NCI-H748 (cell line): ENCODE measurements at regions not wholly inside any gene's neighbourhood (a gene's known extent, or its start where the extent isn't known, plus 50 kb on each side); places are given as distances from the start of the nearest gene placed in this dataset.

Experiments used
- DNase-seq: peaks from one replicate; lab custom pipeline; 2025; ENCODE audit not compliant: unreplicated experiment; lab: John Stamatoyannopoulos, UW

DNA sequence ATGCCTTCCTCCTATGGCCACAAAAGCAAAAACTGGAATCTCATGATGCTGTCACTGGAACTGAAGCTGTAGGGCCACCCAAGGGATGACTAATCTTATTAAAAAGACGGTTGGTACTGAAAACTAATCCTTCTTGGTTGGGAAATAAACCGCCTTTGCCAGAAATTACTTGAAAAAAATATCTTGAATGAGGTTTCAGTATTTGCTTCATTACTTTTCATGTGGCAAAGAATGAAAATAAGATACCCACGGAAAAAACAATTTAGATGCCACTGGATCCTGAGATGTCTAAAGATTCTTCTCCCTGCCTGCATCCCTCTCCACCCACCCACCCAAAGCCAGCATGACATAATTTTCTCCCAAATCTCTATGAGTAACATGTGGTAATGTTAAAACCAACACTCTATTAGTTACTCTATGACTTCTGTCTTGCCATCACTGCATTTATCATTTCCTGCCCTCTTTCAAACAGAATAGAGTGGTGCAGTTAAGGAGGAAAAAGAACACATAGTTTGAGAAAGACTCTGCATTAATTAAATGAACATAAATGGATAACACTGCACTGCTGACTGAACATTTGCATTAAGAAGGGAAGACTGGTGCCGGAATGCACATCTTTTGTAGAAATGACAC lies 111.8 kb upstream of the DPH6 start:
- no peak for DNase-seq

DNA sequence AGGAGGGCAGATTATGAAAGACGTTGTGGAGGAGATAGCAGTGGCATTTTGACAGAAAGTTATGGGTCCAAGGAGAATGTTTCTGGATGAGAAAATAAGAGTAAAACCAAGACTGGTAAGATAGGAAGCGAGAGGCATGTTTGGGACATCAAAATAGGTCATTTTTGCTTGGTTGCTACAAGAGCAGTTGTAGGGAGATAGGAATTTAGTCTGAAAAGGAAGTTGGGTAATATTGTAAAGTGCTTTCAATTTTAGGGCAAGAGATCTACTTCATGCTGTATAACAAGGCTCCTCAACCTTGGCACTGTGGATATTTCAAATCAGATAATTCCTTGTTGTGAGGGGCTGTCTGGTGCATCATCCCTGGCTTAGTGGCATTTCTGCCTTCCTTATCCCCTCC lies 118.0 kb upstream of the DPH6 start:
- no peak for DNase-seq

DNA sequence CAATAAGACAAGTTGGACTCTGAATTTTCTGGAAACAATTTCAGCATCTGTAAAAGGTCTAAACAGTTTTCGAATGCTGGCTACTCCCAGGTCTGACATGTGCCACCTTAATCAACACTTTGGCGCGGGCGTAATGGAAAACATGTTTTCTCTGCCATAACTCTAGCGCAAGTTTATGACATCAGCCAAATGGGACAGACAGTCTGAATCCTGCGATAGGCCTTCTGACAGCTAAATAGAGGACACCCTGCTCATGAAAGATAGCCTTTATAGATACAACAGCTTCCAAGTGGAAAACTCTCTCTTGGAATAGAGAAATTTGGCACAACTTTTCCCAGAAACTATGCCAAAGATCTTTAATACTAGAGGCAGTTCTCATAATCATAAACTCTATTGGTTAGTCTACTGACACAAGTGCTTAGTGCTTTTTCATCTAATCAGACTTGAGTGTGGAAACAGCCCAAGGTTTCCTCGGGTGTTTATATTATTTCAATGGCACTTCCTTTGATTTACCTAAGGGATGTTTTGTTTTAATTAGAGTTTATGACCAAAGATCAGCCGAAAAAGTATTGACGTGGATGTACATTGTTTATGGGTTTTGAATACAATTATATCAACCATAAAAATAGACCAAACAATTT lies 120.1 kb upstream of the DPH6 start:
- DNase-seq = no peak

DNA sequence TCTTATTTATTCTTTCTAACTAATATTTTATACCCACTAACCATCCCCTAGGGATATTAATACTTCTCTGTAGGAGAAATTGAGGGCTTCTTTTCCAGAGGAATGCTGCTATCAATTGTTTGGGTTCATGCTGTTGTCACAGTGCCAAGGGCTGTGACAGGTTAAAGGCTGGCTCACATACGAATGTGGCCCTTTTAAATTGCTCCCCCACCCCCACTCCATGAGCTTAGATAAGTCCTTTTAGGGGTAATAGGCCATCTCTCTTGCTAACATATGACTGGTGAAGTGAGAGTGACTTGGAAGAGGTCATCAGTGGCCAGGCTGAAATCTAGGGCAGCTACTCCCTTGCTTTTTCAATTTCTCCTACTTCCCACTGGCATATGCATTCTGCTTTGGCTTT lies 121.9 kb upstream of the DPH6 start:
- no peak for DNase-seq

DNA sequence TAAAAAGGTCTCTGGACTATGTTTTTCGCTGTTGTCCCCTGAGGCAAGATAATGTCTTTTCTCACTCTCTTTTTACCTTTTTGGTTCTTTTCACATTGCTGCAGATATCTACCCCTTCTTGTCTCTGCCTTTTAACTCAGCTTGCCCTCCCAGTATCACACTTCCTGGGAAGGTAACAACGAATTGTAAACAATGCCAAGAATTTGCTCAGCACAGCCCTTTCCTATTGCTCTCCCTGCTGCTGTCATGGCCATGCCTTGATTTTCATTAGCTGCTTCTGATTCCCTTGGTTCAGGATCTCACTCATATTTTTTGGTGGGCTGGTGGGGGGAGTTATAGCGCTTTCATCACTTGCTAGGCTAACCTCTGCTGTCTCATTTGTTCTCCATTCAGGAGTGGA lies 123.1 kb upstream of the DPH6 start:
- DNase-seq = no peak

DNA sequence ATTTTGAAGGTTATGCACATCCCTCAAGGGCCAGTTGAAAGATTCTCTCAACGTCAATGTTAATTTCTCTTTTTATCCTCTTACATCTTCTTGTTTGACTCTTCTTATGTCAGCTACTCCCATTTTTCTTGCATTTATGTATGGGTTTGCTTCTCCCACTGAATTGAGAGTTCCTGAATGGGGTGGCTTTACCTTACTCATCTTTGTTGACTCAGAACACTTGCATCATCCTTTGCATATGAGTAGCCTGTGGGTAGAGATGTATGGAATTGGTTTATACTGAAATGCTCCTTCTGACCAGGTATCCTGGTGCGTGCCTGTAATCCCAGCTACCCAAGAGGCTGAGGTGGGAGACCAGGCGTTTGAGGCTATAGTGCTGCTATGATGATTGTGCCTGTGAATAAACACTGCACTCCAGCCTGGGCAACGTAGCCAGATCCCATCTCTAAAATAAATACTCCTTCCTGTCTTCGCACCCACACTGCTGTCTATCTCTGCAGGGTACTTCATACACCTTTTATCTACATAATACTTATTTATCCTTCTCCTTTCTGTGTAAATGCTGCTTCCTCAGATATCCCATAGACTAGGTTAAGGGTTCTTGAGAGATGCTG lies 123.6 kb upstream of the DPH6 start:
- no peak for DNase-seq

DNA sequence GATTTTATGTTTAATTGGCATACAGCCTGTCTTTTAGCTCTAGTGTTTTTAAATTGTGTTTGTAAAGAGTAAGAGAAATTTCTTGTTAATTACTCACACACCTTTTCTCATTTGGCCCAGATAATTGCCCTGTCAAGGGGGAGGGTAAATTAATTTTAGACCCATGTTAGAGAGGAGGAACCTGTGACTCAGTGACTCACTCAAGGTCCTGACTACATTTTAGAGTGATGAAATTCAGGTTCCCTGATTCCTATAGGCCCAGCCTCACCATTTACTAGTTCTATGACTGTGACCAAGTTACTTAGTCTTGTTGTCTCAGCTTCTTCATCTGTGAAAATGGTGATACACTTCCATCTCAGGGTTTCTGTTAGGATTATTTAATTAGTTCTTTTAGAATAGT lies 125.2 kb upstream of the DPH6 start:
- DNase-seq = no peak

DNA sequence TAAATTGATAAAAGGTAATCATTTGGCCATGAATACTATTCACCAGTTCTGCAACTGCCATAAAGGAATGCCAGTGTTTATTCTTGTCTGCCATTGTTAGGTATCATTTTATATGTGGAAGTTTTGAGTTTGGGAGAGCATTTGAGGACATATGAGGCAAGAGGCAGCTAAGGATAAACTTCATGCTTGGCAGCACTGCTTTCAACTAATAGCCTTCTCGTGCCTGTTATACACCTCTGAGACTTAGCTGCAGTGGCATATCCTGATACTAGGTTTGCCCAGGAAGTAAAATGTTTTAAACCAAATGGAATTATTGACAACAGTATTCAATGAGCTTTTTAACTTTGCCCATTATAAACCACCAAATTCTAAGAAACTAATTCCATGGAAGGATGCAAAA lies 126.0 kb upstream of the DPH6 start:
- DNase-seq = no peak

DNA sequence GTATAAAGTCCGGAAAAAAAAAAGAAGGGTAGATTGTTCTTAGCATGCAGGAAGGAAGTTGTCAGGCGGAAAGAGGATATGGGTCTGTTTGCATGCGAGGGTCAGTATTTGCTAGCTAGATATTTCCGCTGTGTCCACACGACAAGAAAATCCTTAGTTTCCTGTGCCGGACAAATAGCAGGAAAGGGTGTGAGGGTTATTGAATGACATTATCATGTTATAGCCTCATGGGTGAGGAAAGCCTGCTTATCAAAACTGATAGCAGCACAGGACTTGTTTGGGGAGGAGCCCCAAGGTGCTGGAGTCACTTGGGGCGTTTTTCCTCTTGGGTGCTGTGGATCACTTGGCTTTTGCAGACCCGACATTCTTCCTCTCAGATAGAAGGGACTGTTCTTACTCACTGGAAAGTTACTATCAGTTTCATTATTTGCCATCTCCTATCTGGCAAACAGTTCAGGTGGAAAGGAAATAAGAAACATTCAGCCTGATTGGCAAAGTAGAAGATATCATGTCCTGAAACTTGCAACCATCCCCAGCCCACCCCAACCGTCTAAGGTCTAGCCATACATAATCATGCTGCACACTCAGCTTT lies 127.2 kb upstream of the DPH6 start:
- no peak for DNase-seq

DNA sequence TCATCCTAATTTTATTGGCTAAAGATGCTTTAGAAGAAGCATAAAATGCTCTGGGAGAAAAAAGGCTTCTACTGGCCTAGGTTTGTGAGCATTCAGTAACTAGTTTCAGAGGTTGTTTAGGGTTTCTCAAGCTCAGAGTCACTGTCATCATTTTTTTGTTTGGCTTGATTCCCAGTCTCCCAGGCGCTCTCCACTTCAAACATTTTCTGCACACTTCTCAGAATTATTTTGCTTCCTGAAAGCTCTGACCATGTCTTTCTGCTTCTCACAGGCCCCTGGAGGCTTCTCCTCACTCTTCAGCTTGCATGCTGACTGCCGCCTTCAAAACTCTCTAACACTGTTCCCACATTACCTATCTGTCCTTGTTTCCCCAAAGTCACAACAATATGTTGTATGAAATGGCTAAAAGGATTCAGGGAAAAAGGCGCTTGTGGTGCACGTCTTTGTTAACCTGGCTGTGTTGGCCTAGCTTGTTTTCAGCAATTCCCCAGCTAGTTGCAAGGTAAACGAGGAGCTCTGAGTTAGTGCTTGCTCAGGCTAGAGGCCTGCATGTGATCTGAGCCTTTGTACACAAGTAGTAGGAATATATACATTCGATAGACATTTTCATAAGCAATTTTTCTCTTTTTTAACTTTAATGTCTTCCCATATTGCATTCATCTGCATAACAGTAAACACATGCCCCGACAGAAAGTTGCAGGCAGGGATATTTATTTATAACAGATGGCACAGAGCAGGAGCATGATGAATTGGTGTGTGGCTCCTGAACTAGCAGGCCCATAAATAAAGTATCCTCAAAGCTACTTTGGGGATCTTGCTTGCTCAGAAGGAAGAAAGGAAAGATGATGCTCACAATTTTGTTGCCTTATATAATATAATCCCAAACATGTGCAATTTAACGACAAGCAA lies 129.2 kb upstream of the DPH6 start:
- DNase-seq = no peak

DNA sequence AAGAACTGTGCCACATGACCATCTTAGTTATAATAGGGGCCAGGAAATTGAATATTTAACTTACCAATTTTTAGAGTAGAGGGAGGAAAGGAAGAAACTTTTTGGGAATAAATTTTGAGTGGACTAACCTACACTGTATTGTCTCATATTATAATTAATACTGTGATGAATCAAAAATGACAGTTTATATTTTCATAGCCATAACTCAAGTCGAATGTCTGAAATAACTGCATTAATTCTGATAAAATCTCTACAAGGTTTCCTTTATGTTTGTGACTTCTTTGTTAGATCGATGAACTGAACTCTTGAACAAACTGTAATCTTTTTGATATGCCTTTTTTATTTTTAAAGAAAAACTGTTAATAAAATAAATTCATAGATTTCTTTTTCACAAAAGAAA lies 132.8 kb upstream of the DPH6 start:
- no peak for DNase-seq

DNA sequence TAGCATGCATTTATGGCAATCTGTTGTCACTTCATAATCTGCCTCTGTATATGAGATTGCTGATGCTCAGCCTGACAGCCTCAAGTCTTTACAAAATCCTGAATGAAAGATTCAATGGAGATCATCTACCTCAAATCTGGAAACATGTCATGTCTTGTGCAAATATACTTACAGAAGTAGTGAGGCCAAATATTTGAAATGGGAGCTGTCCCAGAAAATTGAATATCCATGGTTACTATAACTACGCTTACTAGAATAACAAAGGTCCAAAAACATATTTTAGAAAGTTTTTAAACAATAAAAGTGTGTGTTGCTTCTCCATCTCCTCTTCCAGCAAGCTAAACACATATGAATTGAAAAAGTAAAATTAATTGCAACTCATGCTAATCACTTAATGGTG lies 133.2 kb upstream of the DPH6 start:
- DNase-seq = no peak

DNA sequence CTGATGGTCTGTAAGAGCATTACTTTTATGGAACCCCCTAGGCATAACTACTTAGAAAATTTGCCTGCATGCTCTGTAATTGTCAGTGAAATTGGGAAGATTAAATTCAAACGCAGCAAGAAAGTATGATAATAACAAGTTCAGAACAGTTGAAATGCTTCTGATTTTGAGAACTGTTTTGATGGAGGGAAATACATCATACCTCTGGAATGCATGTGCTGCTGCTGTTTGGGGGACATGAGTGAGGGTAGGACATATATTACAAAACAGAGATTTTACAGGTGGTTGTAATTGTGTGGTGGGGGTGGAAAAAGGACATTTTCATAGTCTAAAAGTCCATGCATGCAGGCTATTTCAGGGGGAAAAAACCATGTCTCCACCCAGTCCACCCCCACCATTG lies 135.0 kb upstream of the DPH6 start:
- DNase-seq = no peak

DNA sequence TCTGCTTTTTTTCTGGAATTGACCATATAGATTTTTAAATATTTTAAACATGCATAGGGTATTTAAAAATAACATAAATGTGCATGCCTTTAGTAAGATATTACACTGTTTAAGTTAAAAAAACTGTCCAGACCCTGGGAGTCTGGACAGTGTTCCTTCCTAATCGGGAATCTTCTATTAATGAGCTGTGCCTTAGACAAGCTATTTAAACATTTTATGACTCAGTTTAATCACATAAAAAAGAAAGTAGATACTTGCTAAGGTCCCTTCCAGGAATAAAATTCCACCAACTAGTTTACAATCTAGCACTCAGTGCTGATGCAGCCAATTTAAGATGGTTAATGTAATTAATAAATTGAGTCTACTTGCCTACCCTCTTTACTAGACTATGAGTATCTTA lies 140.4 kb upstream of the DPH6 start:
- DNase-seq = no peak

DNA sequence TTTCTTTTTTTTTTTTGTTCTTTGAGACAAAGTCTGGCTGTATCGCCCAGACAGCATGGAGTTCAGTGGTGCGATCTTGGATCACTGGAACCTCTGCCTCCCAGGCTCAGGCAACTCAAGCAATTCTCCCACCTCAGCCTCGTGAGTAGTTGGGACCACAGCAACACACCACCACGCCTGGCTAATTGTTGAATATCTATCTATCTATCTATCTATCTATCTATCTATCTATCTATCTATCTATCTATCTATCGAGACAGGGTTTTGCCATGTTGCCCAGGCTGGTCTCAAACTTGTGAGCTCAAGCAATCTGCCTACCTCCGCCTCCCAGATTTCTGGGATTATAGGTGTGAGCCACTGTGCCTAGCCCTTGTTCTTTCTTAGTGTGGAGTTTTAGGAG lies 143.3 kb upstream of the DPH6 start:
- no peak for DNase-seq

DNA sequence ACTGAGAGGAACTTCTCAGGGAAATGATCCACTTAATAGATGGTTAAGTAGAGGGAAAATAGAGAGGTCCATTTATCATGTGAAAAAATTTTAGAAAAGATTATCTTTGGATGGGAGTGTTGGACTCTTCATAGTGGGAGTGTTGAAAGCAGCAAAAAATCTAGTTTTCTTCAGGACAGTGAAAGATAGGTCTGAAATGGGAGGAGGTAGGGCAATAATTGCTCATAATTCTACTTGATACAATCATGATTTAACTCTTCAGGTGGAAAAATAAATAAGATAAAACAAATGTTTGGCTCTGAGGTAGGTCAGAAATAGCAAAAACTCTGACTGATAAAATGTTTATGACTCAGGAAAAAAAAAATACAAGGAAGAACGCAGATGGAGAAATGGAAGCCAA lies 144.1 kb upstream of the DPH6 start:
- no peak for DNase-seq

DNA sequence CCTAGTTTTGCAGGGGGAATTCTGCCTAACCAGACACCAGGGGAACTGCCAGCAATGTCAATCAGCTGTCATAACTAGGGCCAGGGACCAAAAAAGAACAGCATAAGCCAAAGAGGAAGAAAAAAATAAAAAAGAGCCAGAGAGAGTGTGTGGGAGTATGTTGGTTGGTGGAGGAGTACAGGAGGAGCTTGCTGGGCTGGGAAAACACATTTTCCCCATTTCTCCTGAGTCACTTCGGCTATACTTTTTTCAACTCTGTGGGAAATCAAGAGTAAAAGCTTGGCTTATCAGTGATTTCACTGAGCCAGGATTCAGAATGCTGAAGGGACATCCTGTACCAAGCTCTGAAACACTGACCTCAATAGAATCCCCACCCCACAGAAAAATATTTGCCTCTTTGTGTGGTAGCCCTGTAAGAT lies 144.7 kb upstream of the DPH6 start:
- DNase-seq = no peak

DNA sequence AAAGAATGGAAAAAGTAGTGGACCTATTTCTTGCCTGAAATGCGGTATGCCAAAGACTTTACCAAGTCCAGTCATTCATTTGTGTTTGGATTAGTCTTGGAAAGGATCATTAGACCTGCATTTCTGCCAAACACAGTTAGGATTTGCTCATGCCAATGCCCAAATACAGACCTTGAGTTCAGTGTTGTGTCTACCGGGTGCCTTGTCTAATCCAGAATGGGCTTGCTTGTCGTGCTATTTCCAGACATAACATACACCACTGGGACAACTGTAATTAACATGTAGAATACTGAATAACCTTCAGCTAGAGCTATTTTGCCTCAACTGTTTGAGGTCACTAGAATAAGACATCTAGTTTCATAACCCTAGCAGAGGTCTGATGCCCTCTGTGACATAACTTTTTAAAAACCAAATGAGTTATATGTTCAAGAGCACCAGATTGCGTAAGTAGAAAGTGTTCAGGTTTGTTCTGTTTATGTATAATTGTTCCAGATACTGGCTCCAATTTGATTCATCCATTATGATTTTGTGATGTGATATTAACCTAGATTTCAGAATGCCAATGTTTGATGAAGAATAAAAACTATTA lies 145.3 kb upstream of the DPH6 start:
- DNase-seq = no peak

DNA sequence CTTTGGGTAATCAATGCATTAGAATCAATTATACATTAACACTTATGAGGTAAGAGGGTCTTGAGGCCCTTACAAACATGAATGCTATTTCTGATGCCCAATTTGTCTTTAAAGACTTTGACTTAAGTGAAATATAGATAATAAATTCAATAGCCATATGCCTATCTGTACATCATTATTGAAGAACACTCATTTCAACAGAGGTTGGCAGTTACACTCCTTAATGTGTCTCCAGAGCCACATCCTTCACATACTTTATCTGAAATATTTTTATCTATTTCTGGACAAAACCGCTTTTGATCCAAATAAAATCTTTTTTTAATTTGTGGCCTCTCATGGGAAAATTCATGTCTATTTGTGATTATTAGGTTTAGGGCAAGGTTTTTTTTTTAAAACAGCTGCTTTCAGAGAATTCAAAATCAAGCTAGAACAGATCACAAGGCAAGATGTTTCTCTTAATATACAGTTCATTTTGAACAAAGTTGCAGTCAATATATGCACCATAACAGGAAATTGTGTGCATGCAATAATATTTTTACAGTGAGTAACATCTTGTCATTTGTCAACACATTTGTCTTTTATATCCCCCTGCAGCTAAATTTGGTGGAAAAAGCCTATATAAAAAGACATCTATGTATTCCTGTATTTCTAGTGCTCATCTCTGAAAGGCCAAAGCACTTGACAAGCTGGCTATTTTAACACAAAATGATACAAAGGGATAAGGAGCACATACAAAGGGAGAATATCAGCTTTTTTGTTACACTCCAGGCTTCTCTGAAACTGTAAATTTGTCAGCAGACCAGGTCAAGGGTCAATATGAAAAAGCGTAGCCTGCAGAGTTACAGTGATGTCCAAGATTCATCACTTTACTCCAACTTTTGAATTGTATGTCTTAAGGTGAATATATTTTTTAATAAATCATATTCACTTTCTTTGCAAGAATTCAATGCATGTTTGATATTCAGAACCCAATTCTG lies 146.2 kb upstream of the DPH6 start:
- no peak for DNase-seq

DNA sequence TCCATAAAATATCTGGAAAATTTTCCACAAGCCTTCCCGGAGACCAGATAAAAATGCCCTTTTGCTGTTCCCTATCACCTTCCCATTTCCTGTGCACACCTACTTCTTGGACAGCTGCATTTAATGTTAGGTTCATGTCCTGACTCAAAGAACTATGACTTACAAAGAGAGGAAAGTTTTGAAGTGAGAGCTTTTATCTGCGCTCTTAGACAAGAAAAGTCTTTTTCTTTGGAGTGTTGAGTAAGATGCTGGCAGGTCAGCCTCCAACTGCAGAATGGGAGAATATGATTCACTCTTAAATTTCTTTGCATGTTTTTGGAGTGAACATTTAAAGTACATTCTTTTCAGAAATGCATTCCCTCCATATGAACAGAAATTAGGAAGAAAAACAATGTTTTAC lies 147.3 kb upstream of the DPH6 start:
- no peak for DNase-seq
